ENCODE measurements at regions not wholly inside any gene's neighbourhood (a gene's known extent, or its start where the extent isn't known, plus 50 kb on each side); places are given as distances from the start of the nearest gene placed in this dataset.

DNA sequence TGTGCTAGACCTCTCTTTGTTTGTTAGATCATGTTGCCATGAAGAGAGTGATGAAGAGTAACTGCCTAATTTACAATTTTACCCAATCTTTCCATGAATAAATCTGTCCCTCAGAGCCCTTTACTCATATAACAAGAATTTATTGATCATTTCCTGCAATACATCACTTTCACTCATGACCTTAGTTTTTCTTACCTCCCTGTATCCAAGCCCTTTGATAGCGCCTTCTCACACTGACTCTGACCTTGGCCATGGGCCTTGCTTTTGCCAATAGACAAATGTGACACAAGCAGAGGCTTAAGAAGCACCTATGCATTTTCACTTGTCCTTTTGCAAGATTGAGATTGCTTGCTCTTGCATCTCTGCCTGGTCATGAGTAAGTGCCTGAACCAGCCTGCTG is 288.1 kb downstream of the NNT start:
- ATAC-seq (peak; percentile 86), DNase-seq (peak in 1 of 4 donors; percentile 13)
- Histone ChIP-seq H3K4me3 (no peak overlapping the region), H3K36me3 (replicated peaks in 1 of 2; ENCODE audit: insufficient read depth in 1 of 2, low read depth in 2 of 2) (no peaks in the 10 kb centered on the region), H3K9me3 (no peaks in the 10 kb centered on the region), H3K27ac (peak overlapping the region in 2 of 4 donors; percentile 20 to 56), H3K27me3 (no peaks in the 10 kb centered on the region), H3K4me1 (peaks cover 12% of the 10 kb centered on the region)
- WGBS, 2 donors: 56 to 67% methylated on average over 1 of the region's 1 CpG
- TF ChIP-seq POLR2A (IDR thresholded peaks at IDR 0.05): no peak
- TF ChIP-seq, protein P1, sequence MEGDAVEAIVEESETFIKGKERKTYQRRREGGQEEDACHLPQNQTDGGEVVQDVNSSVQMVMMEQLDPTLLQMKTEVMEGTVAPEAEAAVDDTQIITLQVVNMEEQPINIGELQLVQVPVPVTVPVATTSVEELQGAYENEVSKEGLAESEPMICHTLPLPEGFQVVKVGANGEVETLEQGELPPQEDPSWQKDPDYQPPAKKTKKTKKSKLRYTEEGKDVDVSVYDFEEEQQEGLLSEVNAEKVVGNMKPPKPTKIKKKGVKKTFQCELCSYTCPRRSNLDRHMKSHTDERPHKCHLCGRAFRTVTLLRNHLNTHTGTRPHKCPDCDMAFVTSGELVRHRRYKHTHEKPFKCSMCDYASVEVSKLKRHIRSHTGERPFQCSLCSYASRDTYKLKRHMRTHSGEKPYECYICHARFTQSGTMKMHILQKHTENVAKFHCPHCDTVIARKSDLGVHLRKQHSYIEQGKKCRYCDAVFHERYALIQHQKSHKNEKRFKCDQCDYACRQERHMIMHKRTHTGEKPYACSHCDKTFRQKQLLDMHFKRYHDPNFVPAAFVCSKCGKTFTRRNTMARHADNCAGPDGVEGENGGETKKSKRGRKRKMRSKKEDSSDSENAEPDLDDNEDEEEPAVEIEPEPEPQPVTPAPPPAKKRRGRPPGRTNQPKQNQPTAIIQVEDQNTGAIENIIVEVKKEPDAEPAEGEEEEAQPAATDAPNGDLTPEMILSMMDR (IDR thresholded peaks at IDR 0.05): no peak
- intact Hi-C loops (cut with DNase I): no loop called here

DNA sequence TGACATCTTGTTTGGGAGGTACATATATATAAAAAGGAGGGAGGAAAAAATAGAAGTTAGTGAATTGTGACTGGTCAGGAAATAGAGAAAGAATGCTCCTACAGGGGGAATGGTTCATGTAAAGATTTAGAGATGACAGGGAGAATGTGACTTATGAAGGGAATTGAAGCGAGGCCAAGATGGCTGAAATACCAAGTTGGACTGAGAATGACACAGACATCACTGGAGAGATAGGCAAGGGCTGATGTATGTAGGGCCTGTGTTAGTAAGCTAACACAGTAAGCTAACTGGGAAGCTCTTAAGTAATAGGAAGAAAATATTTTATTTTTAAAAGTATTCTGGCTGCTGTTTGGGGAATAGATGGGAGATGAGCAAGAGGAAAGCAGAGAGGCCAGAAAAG is 286.3 kb downstream of the NNT start:
- TF ChIP-seq POLR2A (IDR thresholded peaks at IDR 0.05): no peak
- TF ChIP-seq, protein P1 (IDR thresholded peaks at IDR 0.05): no peak
- no peak for DNase-seq
- 85 to 87% methylated on average over 1 of the region's 1 CpG for WGBS, 2 donors

DNA sequence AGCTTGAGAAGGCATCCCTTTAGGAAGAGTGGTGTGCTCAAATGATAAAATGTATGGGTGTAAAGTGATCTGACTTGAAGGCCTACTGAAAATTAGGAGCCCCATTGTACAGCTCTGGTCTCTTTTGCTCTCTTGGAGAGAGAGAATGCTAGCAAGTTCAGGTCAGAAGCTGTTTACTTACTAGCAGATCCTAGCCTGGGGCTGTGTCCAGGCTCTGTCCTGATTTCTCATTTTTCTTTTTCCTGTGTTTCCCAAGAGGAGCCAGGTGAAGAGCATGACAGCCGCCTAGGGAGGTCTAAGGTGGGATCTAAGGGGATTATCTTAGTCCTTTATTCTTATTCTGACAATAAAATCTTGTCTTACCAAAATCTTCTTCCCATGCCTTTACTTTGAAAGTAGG is 272.8 kb downstream of the NNT start:
- Histone ChIP-seq H3K4me3 (no peak overlapping the region), H3K27ac (no peak overlapping the region), H3K9me3 (no peaks in the 10 kb centered on the region), H3K4me1 (no peaks in the 10 kb centered on the region), H3K27me3 (no peaks in the 10 kb centered on the region), H3K36me3 (replicated peaks in 1 of 2; ENCODE audit: insufficient read depth in 1 of 2, low read depth in 2 of 2) (no peaks in the 10 kb centered on the region)
- DNase-seq (no peak), ATAC-seq (no peak)
- intact Hi-C loops (cut with DNase I): no loop called here
- TF ChIP-seq, protein P1 (IDR thresholded peaks at IDR 0.05): no peak
- TF ChIP-seq POLR2A (IDR thresholded peaks at IDR 0.05): no peak
- 71 to 75% methylated on average over 1 of the region's 1 CpG for WGBS, 2 donors

More for the DNA sequence above, 286.3 kb downstream of the NNT start:
- Histone ChIP-seq H3K27ac (no peak overlapping the region), H3K9me3 (no peaks in the 10 kb centered on the region), H3K4me3 (no peak overlapping the region), H3K27me3 (no peaks in the 10 kb centered on the region), H3K4me1 (peaks cover 6% of the 10 kb centered on the region), H3K36me3 (replicated peaks in 1 of 2; ENCODE audit: insufficient read depth in 1 of 2, low read depth in 2 of 2) (no peaks in the 10 kb centered on the region)
- no peak for ATAC-seq
- intact Hi-C loops (cut with DNase I): no loop called here

DNA sequence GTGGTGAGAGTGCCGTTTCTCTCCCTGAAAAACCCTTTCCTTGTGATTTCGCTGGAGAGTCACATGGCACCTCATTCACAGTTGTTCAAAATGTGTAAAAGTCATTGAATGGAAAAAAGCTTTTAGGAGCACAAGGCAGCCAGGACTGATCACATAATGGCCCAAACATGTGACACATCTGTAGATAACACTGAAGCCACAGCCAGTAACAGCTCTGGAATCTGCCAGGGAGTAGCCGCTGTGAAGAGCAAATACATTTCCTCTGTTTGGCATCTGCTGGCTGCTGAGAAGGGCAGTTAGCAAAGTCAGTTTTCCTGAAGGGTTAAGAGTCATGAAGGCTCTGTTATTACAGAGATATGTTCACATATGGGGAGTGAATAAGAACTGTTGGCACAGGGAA is 271.8 kb downstream of the NNT start:
- TF ChIP-seq, protein P1 (IDR thresholded peaks at IDR 0.05): no peak
- TF ChIP-seq POLR2A (IDR thresholded peaks at IDR 0.05): no peak
- no peaks in the 10 kb centered on the region for H3K36me3 ChIP-seq (replicated peaks in 1 of 2; ENCODE audit: insufficient read depth in 1 of 2, low read depth in 2 of 2)
- intact Hi-C loops (cut with DNase I): no loop called here
- 37 to 52% methylated on average over 3 of the region's 3 CpGs for WGBS, 2 donors
- H3K27me3 ChIP-seq: no peaks in the 10 kb centered on the region
- H3K4me3 ChIP-seq: no peak overlapping the region
- no peak for DNase-seq
- H3K27ac ChIP-seq: no peak overlapping the region
- no peaks in the 10 kb centered on the region for H3K4me1 ChIP-seq
- no peak for ATAC-seq
- no peaks in the 10 kb centered on the region for H3K9me3 ChIP-seq

DNA sequence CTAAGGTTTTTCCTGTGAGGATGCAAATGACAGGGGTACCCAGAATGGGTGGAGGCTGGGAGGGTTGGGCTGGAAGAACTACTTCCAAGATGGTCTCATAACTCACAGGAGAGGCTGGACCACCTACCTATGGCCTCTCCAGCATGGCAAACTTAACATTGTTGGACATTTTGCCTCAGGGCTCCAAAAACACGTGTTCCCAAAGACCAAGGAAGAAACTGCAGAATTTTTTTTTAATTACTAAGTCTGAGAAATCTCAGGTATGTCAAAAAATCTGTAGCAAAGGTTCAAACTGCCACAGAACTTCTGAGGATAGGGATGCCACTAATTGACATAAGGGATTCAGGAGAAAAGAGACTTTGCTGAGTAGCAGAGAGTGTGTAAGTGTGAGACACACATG is 270.8 kb downstream of the NNT start:
- H3K27me3 ChIP-seq: no peaks in the 10 kb centered on the region
- DNase-seq: no peak
- no peaks in the 10 kb centered on the region for H3K9me3 ChIP-seq
- H3K27ac ChIP-seq: no peak overlapping the region
- H3K4me3 ChIP-seq: no peak overlapping the region
- no peak for ATAC-seq
- H3K36me3 ChIP-seq (replicated peaks in 1 of 2; ENCODE audit: insufficient read depth in 1 of 2, low read depth in 2 of 2): no peaks in the 10 kb centered on the region
- no peaks in the 10 kb centered on the region for H3K4me1 ChIP-seq
- TF ChIP-seq, protein P1 (IDR thresholded peaks at IDR 0.05): no peak
- TF ChIP-seq POLR2A (IDR thresholded peaks at IDR 0.05): no peak
- intact Hi-C loops (cut with DNase I): no loop called here
- WGBS, 2 donors: 40 to 43% methylated on average over 1 of the region's 1 CpG

Measured in body of pancreas (tissue), 4 donors.